Activated T-helper 2 cell treated with anti-CD3 and anti-CD28 coated beads, Interferon-gamma antibody, Interleukin-2, Interleukin-4, amounts not matched to agents 10 μg/mL and 5 μg/mL and 100 μg/mL, durations not matched to agents 14 hours and 24 hours and 36 hours (primary cell): ENCODE measurements at regions not wholly inside any gene's neighbourhood (a gene's known extent, or its start where the extent isn't known, plus 50 kb on each side); places are given as distances from the start of the nearest gene placed in this dataset.

ENCODE experiments used
- DNase-seq: peaks from one replicate; pipeline ENCODE4 v3.0.0; 2021; ENCODE audit warnings: low spot score
- H3K27ac Mint-ChIP-seq: one replicate; pipeline ENCODE4 v1.8.0; 2021; ENCODE audit warnings: mixed read lengths
- H3K27me3 Mint-ChIP-seq: one replicate; pipeline ENCODE4 v1.8.0; 2021; ENCODE audit warnings: low read depth, mixed read lengths
- H3K36me3 Mint-ChIP-seq: one replicate; pipeline ENCODE4 v1.8.0; 2021; ENCODE audit warnings: low read depth, mixed read lengths
- H3K4me1 Mint-ChIP-seq: one replicate; pipeline ENCODE4 v1.8.0; 2021; ENCODE audit warnings: low read depth, mixed read lengths
- H3K4me3 Mint-ChIP-seq: one replicate; pipeline ENCODE4 v1.8.0; 2021; ENCODE audit warnings: low read depth, mild to moderate bottlenecking, moderate library complexity, mixed read lengths
- H3K9me3 Mint-ChIP-seq: one replicate; pipeline ENCODE4 v1.8.0; 2021; ENCODE audit warnings: mixed read lengths
- intact Hi-C: fragments of 100-400 bp; cut with micrococcal nuclease; formaldehyde crosslinking; loops from one replicate; pipeline ENCODE4 v1.15.1; 2023

GRCh38 chr2:175441181-175441761 lies 259.8 kb upstream of the ATP5MC3 start:
- peaks cover 1% of the 10 kb centered on the region for H3K27me3 Mint-ChIP-seq
- H3K4me3 Mint-ChIP-seq, result no peak overlapping the region
- intact Hi-C loops, result no loop called here
- no peaks in the 10 kb centered on the region for H3K36me3 Mint-ChIP-seq
- H3K4me1 Mint-ChIP-seq, result no peaks in the 10 kb centered on the region
- H3K9me3 Mint-ChIP-seq, result no peaks in the 10 kb centered on the region
- H3K27ac Mint-ChIP-seq, result no peak overlapping the region
- no peak for DNase-seq

GRCh38 chr2:175439416-175439815 lies 257.9 kb upstream of the ATP5MC3 start:
- Mint-ChIP-seq H3K4me1 (no peaks in the 10 kb centered on the region), H3K27ac (no peak overlapping the region), H3K4me3 (no peak overlapping the region), H3K9me3 (no peaks in the 10 kb centered on the region), H3K27me3 (peaks cover 1% of the 10 kb centered on the region), H3K36me3 (no peaks in the 10 kb centered on the region)
- DNase-seq, result no peak
- intact Hi-C loops, result no loop called here

DNA sequence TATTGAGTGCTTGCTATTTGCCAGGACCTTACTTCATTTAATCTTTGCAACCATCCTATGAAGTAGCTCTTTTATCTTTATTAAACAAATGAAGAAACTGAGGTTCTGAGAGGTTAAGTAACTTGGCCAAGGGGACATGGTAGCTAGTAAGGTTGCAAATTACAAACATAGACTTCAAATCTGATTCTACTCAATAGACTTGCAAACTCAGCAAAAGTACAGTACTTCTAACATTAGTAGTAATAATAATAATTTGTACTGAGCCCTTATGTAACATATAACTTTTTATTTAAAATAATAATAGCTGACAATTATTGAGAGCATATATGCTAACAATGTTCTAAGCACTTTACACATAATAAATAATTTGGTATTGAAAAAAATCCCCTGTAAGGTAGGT lies 255.7 kb upstream of the ATP5MC3 start:
- no peak for DNase-seq
- peaks cover 1% of the 10 kb centered on the region for H3K27me3 Mint-ChIP-seq
- intact Hi-C loops, result no loop called here
- H3K4me1 Mint-ChIP-seq, result no peaks in the 10 kb centered on the region
- no peaks in the 10 kb centered on the region for H3K9me3 Mint-ChIP-seq
- H3K36me3 Mint-ChIP-seq, result no peaks in the 10 kb centered on the region
- H3K4me3 Mint-ChIP-seq, result no peak overlapping the region
- H3K27ac Mint-ChIP-seq, result no peak overlapping the region

DNA sequence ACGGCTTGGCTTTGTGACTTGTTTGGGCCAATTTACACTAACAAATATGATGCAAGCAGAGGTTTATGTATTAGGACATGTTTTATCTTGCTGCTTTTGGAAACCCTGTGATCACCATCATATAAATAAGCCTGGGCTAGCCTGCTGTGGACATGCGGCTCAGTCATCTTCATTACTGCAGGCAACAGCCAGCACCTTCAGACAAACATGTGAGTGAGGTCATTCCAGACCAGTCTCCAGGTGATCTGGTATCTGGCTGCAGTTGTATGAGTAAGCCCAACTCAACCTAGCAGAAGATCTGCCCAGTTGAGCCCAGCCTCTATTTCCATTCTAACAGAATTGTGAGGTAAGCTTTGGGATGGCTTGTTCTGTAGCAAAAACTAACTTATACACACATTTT lies 254.6 kb upstream of the ATP5MC3 start:
- H3K36me3 Mint-ChIP-seq, result no peaks in the 10 kb centered on the region
- H3K27ac Mint-ChIP-seq, result no peak overlapping the region
- H3K27me3 Mint-ChIP-seq, result peaks cover 1% of the 10 kb centered on the region
- no peaks in the 10 kb centered on the region for H3K4me1 Mint-ChIP-seq
- no peaks in the 10 kb centered on the region for H3K9me3 Mint-ChIP-seq
- H3K4me3 Mint-ChIP-seq, result no peak overlapping the region
- no peak for DNase-seq
- intact Hi-C loops, result no loop called here

- peaks cover 1% of the 10 kb centered on the region for H3K27me3 Mint-ChIP-seq
- no peaks in the 10 kb centered on the region for H3K36me3 Mint-ChIP-seq
- DNase-seq, result no peak
- H3K9me3 Mint-ChIP-seq, result no peaks in the 10 kb centered on the region
- no peak overlapping the region for H3K4me3 Mint-ChIP-seq
- no peak overlapping the region for H3K27ac Mint-ChIP-seq
- intact Hi-C loops, result no loop called here
- H3K4me1 Mint-ChIP-seq, result no peaks in the 10 kb centered on the region
These were observed 253.5 kb upstream of the ATP5MC3 start for GRCh38 chr2:175435012-175435411.

GRCh38 chr2:175432793-175433192 lies 251.3 kb upstream of the ATP5MC3 start:
- intact Hi-C loops, result no loop called here
- Mint-ChIP-seq H3K9me3 (no peaks in the 10 kb centered on the region), H3K4me3 (no peak overlapping the region), H3K4me1 (no peaks in the 10 kb centered on the region), H3K27ac (no peak overlapping the region), H3K36me3 (no peaks in the 10 kb centered on the region), H3K27me3 (no peaks in the 10 kb centered on the region)
- DNase-seq, result no peak

GRCh38 chr2:175432021-175432420 lies 250.5 kb upstream of the ATP5MC3 start:
- no peaks in the 10 kb centered on the region for H3K4me1 Mint-ChIP-seq
- no peak overlapping the region for H3K4me3 Mint-ChIP-seq
- no peaks in the 10 kb centered on the region for H3K36me3 Mint-ChIP-seq
- H3K27me3 Mint-ChIP-seq, result no peaks in the 10 kb centered on the region
- no peaks in the 10 kb centered on the region for H3K9me3 Mint-ChIP-seq
- DNase-seq, result no peak
- intact Hi-C loops, result no loop called here
- H3K27ac Mint-ChIP-seq, result no peak overlapping the region

GRCh38 chr2:175431101-175431946 lies 249.8 kb upstream of the ATP5MC3 start:
- intact Hi-C loops, result no loop called here
- no peaks in the 10 kb centered on the region for H3K4me1 Mint-ChIP-seq
- no peak overlapping the region for H3K4me3 Mint-ChIP-seq
- no peaks in the 10 kb centered on the region for H3K27me3 Mint-ChIP-seq
- no peaks in the 10 kb centered on the region for H3K36me3 Mint-ChIP-seq
- DNase-seq, result no peak
- H3K27ac Mint-ChIP-seq, result no peak overlapping the region
- H3K9me3 Mint-ChIP-seq, result no peaks in the 10 kb centered on the region

DNA sequence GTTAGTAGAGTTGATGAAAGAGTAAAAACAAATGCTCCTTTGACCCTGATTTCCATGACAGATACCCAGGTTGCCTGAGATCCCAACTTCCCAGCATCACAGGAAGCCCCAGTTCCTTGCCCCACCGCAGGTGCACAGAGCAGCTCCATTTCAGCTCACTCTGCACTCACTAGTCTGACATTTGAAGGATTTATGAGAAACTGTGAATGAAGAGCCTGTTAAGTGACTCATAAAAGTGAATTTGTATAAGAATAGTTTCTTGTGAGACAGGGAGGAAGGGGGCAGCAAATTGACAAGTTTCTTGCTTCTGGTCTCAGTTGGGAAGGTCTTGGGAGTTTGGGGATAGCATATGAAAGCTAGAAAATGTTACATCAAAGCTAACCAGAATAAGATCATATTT lies 248.7 kb upstream of the ATP5MC3 start:
- Mint-ChIP-seq H3K36me3 (no peaks in the 10 kb centered on the region), H3K27ac (no peak overlapping the region), H3K9me3 (no peaks in the 10 kb centered on the region), H3K27me3 (no peaks in the 10 kb centered on the region), H3K4me1 (no peaks in the 10 kb centered on the region), H3K4me3 (no peak overlapping the region)
- intact Hi-C loops, result no loop called here
- DNase-seq, result no peak

DNA sequence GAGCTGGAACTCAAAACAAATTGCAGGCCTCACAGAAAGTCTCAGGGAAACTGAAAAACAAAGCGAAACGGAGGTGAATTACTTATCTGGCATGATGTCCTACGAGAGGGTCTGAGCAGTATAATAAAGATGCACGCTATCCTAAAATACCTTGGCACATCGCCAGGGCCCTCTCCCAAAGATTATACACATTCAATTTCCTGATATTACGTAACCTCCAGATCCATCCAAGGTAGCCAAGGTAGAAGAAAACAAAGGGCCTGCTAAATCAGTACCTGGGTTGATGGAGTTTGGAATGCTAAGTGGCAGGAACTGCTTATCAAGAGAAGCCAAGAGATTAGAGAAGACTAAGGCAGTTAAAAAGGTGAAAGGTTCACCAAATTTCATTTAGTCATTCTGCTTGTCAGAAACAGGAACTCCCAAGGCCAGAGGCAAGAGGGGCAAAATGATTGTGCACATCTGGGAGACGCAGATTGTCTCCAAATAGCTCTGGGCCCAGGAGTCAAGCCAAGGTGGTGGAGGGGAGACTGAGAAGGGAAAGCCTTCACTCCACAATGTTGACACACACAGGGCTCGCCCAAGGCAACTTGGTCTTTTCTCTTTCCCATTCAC lies 236.8 kb upstream of the ATP5MC3 start:
- peaks cover 4% of the 10 kb centered on the region for H3K27me3 Mint-ChIP-seq
- H3K4me3 Mint-ChIP-seq, result no peak overlapping the region
- no peaks in the 10 kb centered on the region for H3K4me1 Mint-ChIP-seq
- H3K27ac Mint-ChIP-seq, result no peak overlapping the region
- no peak for DNase-seq
- H3K9me3 Mint-ChIP-seq, result no peaks in the 10 kb centered on the region
- intact Hi-C loops, result no loop called here
- H3K36me3 Mint-ChIP-seq, result no peaks in the 10 kb centered on the region

GRCh38 chr2:175414882-175415487 lies 233.5 kb upstream of the ATP5MC3 start:
- Mint-ChIP-seq H3K36me3 (no peaks in the 10 kb centered on the region), H3K27ac (no peak overlapping the region)
- intact Hi-C loops, result no loop called here

GRCh38 chr2:175414191-175414881 lies 232.8 kb upstream of the ATP5MC3 start:
- Mint-ChIP-seq H3K4me1 (no peaks in the 10 kb centered on the region), H3K9me3 (no peaks in the 10 kb centered on the region), H3K27me3 (peaks cover 4% of the 10 kb centered on the region), H3K27ac (no peak overlapping the region), H3K36me3 (no peaks in the 10 kb centered on the region), H3K4me3 (no peak overlapping the region)
- intact Hi-C loops, result no loop called here
- no peak for DNase-seq

More at GRCh38 chr2:175414882-175415487, 233.5 kb upstream of the ATP5MC3 start:
- peaks cover 4% of the 10 kb centered on the region for H3K27me3 Mint-ChIP-seq
- no peak overlapping the region for H3K4me3 Mint-ChIP-seq
- H3K4me1 Mint-ChIP-seq, result no peaks in the 10 kb centered on the region
- no peak for DNase-seq
- H3K9me3 Mint-ChIP-seq, result no peaks in the 10 kb centered on the region
